ENCODE measurements at regions not wholly inside any gene's neighbourhood (a gene's known extent, or its start where the extent isn't known, plus 50 kb on each side); places are given as distances from the start of the nearest gene placed in this dataset.

DNA sequence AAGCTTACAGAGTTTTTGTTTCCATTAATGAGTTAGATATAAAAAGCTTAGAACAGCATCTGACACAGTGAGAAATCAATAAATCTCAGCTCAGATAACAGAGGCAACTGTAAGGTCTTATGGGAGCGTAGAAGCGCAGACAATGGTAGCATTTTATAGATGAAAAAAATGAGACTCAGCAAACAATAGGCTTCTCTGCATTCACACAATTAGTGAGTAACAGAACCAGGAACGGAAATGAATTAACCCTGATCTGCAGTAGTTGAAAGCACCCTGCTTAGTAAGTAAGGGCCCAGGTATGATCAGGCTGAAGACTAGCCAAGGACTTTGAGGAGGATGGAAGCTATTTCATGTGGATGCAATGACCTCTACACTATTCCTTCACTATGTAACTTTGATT, 147.2 kb upstream of the EYA4 start:
- H3K9ac ChIP-seq (ENCODE audit: low read length) = no peak overlapping the region
- peaks cover 9% of the 10 kb centered on the region for H3K4me1 ChIP-seq (ENCODE audit: insufficient read depth, low read length)
- ChIA-PET POLR2A (ENCODE audit: unreplicated experiment) (no interaction called here), CTCF (no interaction called here)
- ATAC-seq = peak; percentile 81
- H3K4me2 ChIP-seq (ENCODE audit: low read length) = no peak overlapping the region
- BruUV-seq (replicated peaks) = no TSS peak
- no peaks in the 10 kb centered on the region for H3K9me2 ChIP-seq (replicated peaks; ENCODE audit: low read length)
- H3K27me3 ChIP-seq (ENCODE audit: low read length) = no peaks in the 10 kb centered on the region
- H3K79me2 ChIP-seq (ENCODE audit: low read length) = no peaks in the 10 kb centered on the region
- no peaks in the 10 kb centered on the region for H3K36me3 ChIP-seq (ENCODE audit: low read depth, low read length)
- H3K9me3 ChIP-seq (ENCODE audit: low read length) = no peaks in the 10 kb centered on the region
- TF ChIP-seq EZH2 (IDR thresholded peaks at IDR 0.05; ENCODE audit: low read length, unreplicated experiment) = no peak
- no peak for TF ChIP-seq EZH2phosphoT487 (IDR thresholded peaks at IDR 0.05; ENCODE audit: borderline replicate concordance, low read length)
- TF ChIP-seq, protein P1, sequence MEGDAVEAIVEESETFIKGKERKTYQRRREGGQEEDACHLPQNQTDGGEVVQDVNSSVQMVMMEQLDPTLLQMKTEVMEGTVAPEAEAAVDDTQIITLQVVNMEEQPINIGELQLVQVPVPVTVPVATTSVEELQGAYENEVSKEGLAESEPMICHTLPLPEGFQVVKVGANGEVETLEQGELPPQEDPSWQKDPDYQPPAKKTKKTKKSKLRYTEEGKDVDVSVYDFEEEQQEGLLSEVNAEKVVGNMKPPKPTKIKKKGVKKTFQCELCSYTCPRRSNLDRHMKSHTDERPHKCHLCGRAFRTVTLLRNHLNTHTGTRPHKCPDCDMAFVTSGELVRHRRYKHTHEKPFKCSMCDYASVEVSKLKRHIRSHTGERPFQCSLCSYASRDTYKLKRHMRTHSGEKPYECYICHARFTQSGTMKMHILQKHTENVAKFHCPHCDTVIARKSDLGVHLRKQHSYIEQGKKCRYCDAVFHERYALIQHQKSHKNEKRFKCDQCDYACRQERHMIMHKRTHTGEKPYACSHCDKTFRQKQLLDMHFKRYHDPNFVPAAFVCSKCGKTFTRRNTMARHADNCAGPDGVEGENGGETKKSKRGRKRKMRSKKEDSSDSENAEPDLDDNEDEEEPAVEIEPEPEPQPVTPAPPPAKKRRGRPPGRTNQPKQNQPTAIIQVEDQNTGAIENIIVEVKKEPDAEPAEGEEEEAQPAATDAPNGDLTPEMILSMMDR (conservative IDR thresholded peaks at IDR 0.05; ENCODE audit: low read depth, low read length) = no peak
- no peak overlapping the region for H3K27ac ChIP-seq (ENCODE audit: low read length)
- peaks cover 3% of the 10 kb centered on the region for H3F3A ChIP-seq (ENCODE audit: low read length, unreplicated experiment)
- peak; percentile 48 for DNase-seq
- H2AFZ ChIP-seq (ENCODE audit: low read length) = no peak overlapping the region
- no peak overlapping the region for H3K4me3 ChIP-seq (ENCODE audit: low read length)
- no peaks in the 10 kb centered on the region for H4K20me1 ChIP-seq (ENCODE audit: low read length)
- intact Hi-C loops (cut with micrococcal nuclease) = loop anchor here (1.0 kb wide), 1 partner anchor 52 kb away; no protein-coding TSS in a partner anchor

DNA sequence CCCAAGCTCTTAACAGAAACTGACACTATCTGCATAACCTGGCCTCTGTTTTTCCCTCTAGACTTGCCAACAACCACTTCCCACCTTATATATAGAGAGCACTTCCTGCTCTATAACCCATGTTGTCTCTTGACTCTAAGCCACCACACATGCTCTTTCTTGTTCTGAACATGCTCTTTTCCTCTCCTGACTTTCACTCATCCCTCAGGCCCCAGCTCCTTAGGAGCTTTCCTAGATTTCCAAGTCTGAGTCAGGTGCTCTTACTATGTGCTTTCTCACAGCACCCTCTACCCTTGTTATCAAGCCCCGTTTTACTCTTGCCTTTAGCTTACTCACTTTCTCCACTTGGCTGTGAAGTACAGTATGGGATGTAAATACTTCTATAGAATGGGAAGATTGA, 143.9 kb upstream of the EYA4 start:
- Histone ChIP-seq H3K36me3 (ENCODE audit: low read depth, low read length) (no peaks in the 10 kb centered on the region), H3K79me2 (ENCODE audit: low read length) (no peaks in the 10 kb centered on the region), H3K27ac (ENCODE audit: low read length) (no peak overlapping the region), H3K4me1 (ENCODE audit: insufficient read depth, low read length) (peaks cover 36% of the 10 kb centered on the region), H2AFZ (ENCODE audit: low read length) (no peak overlapping the region), H3K27me3 (ENCODE audit: low read length) (no peaks in the 10 kb centered on the region), H3K9ac (ENCODE audit: low read length) (no peak overlapping the region), H3F3A (ENCODE audit: low read length, unreplicated experiment) (peaks cover 8% of the 10 kb centered on the region), H3K4me3 (ENCODE audit: low read length) (no peak overlapping the region), H4K20me1 (ENCODE audit: low read length) (no peaks in the 10 kb centered on the region), H3K9me3 (ENCODE audit: low read length) (no peaks in the 10 kb centered on the region), H3K4me2 (ENCODE audit: low read length) (no peak overlapping the region), H3K9me2 (replicated peaks; ENCODE audit: low read length) (no peaks in the 10 kb centered on the region)
- DNase-seq = no peak
- intact Hi-C loops (cut with micrococcal nuclease) = no loop called here
- no peak for ATAC-seq
- BruUV-seq (replicated peaks) = no TSS peak
- ChIA-PET CTCF (no interaction called here), POLR2A (ENCODE audit: unreplicated experiment) (no interaction called here)
- TF ChIP-seq EZH2phosphoT487 (IDR thresholded peaks at IDR 0.05; ENCODE audit: borderline replicate concordance, low read length) = no peak
- no peak for TF ChIP-seq EZH2 (IDR thresholded peaks at IDR 0.05; ENCODE audit: low read length, unreplicated experiment)
- TF ChIP-seq, protein P1 (conservative IDR thresholded peaks at IDR 0.05; ENCODE audit: low read depth, low read length) = no peak

DNA sequence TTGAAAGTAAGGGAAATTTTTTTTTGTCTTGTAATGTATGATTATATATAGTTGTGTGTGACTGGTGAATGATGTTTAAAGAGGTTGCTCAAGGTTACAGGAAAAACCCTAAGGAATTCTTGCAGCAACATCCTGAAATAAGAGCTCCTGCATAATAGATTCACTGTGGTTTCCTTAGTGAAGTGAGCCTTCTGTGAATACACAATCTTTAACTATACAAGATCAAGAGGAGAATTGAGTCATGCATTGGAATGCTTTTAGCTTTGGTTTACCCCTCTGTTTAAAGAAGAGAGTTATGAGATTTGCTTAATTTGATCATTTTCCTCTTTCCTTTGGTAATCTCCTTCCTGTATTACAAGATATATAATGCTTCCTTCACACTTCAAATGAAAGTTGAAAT, 141.6 kb upstream of the EYA4 start:
- POLR2A ChIA-PET (ENCODE audit: unreplicated experiment) = interaction anchor here (0.7 kb wide), 1 partner anchor 63 kb away, joined by 12 read pairs; no protein-coding TSS in a partner anchor
- peak; percentile 91 for DNase-seq
- intact Hi-C loops (cut with micrococcal nuclease) = loop anchor here (1.0 to 2.0 kb wide), 3 partner anchors 31 to 149 kb away; no protein-coding TSS in a partner anchor
- Histone ChIP-seq H3K27me3 (ENCODE audit: low read length) (no peaks in the 10 kb centered on the region), H3K36me3 (ENCODE audit: low read depth, low read length) (no peaks in the 10 kb centered on the region), H3K4me1 (ENCODE audit: insufficient read depth, low read length) (peaks cover 37% of the 10 kb centered on the region), H3K4me3 (ENCODE audit: low read length) (peak overlapping the region; percentile 27; the same call in 1 of the 2 replicates), H3K9me3 (ENCODE audit: low read length) (no peaks in the 10 kb centered on the region), H2AFZ (ENCODE audit: low read length) (no peak overlapping the region), H3K27ac (ENCODE audit: low read length) (peak overlapping the region; percentile 93), H3K9me2 (replicated peaks; ENCODE audit: low read length) (no peaks in the 10 kb centered on the region), H3K79me2 (ENCODE audit: low read length) (no peaks in the 10 kb centered on the region), H3F3A (ENCODE audit: low read length, unreplicated experiment) (peaks cover 8% of the 10 kb centered on the region), H4K20me1 (ENCODE audit: low read length) (no peaks in the 10 kb centered on the region), H3K4me2 (ENCODE audit: low read length) (peak overlapping the region; percentile 72), H3K9ac (ENCODE audit: low read length) (peak overlapping the region; percentile 66)
- TF ChIP-seq EZH2phosphoT487 (IDR thresholded peaks at IDR 0.05; ENCODE audit: borderline replicate concordance, low read length) (no peak), EZH2 (IDR thresholded peaks at IDR 0.05; ENCODE audit: low read length, unreplicated experiment) (no peak)
- TF ChIP-seq, protein P1 (conservative IDR thresholded peaks at IDR 0.05; ENCODE audit: low read depth, low read length) = no peak
- ATAC-seq = peak; percentile 89
- no TSS peak for BruUV-seq (replicated peaks)
- CTCF ChIA-PET = interaction anchor here (0.6 kb wide), 1 partner anchor 10 kb away, joined by 3 read pairs; no protein-coding TSS in a partner anchor
